Lower lobe of right lung (tissue), 2 donors: ENCODE measurements at regions not wholly inside any gene's neighbourhood (a gene's known extent, or its start where the extent isn't known, plus 50 kb on each side); places are given as distances from the start of the nearest gene placed in this dataset.
"Not testable (repeated sequence)": the region's sequence is repeated elsewhere in the genome, so short reads cannot be mapped to it uniquely, and the experiment has no call there.

Source experiments
- ATAC-seq, 2 donors: fragments of 200-7000 bp; cut with Tn5 transposase; one replicate each; pipeline ENCODE4 v1.9.1; 2020 to 2022; ENCODE audit warnings: mild to moderate bottlenecking in 2 of 2, moderate library complexity in 2 of 2
- DNase-seq: peaks from one replicate; pipeline ENCODE4 v3.0.0-alpha.2; 2020
- H3K27ac ChIP-seq: fragments of 200-600 bp; one replicate; pipeline ENCODE4 v1.8.0; 2022
- H3K27me3 ChIP-seq: fragments of 200-600 bp; one replicate; pipeline ENCODE4 v1.8.0; 2022; ENCODE audit warnings: low read depth
- H3K36me3 ChIP-seq: fragments of 200-600 bp; one replicate; pipeline ENCODE4 v1.8.0; 2022; ENCODE audit warnings: mild to moderate bottlenecking
- H3K4me1 ChIP-seq: fragments of 200-600 bp; one replicate; pipeline ENCODE4 v1.8.0; 2022
- H3K4me3 ChIP-seq: fragments of 200-600 bp; one replicate; pipeline ENCODE4 v1.8.0; 2022; ENCODE audit warnings: mild to moderate bottlenecking
- H3K9me3 ChIP-seq: fragments of 200-600 bp; one replicate; pipeline ENCODE4 v1.8.0; 2022
- intact Hi-C: fragments of 100-400 bp; cut with DNase I; formaldehyde crosslinking; loops from one replicate; pipeline ENCODE4 v1.11.0; 2022
- TF ChIP-seq, protein P1 (sequence below): fragments of 200-600 bp; IDR thresholded peaks from one replicate; pipeline ENCODE4 v1.8.0; 2022; ENCODE audit warnings: antibody characterized with exemption, mild to moderate bottlenecking
- donor health status: DM: no; HTN: yes; CAD: no; lungs with severe emphysema.

DNA sequence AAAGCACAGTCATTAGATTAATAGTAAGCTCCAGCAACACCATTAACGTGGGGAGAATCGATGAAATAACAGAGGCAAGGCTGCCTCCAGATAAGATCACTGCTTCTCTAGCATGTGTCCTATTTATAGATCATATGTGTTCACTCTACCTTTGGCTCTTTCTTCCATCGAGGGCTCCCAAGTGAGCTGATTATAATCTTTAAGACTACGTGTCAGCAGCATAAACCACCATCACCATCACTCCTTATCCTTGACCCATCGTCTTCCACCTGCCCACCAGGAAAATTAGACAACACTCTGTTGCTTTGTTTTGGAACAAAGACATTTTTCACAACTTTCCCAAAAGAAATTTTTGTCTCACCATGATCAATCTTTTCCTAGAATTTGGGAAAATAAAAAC, 71.2 kb upstream of the CARD11 start:
- Histone ChIP-seq H3K4me1 (no peaks in the 10 kb centered on the region), H3K27me3 (peaks cover 4% of the 10 kb centered on the region), H3K4me3 (no peak overlapping the region), H3K36me3 (no peaks in the 10 kb centered on the region), H3K9me3 (no peaks in the 10 kb centered on the region), H3K27ac (no peak overlapping the region)
- TF ChIP-seq, protein P1, sequence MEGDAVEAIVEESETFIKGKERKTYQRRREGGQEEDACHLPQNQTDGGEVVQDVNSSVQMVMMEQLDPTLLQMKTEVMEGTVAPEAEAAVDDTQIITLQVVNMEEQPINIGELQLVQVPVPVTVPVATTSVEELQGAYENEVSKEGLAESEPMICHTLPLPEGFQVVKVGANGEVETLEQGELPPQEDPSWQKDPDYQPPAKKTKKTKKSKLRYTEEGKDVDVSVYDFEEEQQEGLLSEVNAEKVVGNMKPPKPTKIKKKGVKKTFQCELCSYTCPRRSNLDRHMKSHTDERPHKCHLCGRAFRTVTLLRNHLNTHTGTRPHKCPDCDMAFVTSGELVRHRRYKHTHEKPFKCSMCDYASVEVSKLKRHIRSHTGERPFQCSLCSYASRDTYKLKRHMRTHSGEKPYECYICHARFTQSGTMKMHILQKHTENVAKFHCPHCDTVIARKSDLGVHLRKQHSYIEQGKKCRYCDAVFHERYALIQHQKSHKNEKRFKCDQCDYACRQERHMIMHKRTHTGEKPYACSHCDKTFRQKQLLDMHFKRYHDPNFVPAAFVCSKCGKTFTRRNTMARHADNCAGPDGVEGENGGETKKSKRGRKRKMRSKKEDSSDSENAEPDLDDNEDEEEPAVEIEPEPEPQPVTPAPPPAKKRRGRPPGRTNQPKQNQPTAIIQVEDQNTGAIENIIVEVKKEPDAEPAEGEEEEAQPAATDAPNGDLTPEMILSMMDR, result no peak
- DNase-seq (no peak), ATAC-seq (no peak)
- intact Hi-C loops, result no loop called here

DNA sequence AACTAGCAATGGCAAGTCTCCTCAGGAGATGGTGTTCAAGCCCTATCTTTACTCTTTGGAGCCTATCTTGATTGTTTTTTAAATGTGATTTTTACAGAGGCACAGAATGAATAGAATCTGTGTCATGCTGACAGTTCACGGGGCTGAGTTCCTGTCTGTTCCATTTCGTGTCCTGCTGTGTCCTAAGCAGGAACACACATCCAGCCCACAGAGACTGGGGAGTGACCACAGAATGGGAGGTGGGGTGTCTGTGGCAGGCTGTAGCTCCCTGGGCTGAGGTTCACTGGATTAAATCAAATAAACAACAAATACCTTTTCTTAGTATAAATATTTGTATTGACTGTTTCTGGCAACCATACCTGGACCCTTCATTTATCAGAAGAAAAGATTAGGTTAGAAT, 73.4 kb upstream of the CARD11 start:
- ATAC-seq (no peak), DNase-seq (no peak)
- TF ChIP-seq, protein P1, result no peak
- peaks cover 4% of the 10 kb centered on the region for H3K27me3 ChIP-seq
- no peak overlapping the region for H3K27ac ChIP-seq
- no peaks in the 10 kb centered on the region for H3K9me3 ChIP-seq
- no peak overlapping the region for H3K4me3 ChIP-seq
- H3K36me3 ChIP-seq, result no peaks in the 10 kb centered on the region
- H3K4me1 ChIP-seq, result no peaks in the 10 kb centered on the region
- intact Hi-C loops, result no loop called here

DNA sequence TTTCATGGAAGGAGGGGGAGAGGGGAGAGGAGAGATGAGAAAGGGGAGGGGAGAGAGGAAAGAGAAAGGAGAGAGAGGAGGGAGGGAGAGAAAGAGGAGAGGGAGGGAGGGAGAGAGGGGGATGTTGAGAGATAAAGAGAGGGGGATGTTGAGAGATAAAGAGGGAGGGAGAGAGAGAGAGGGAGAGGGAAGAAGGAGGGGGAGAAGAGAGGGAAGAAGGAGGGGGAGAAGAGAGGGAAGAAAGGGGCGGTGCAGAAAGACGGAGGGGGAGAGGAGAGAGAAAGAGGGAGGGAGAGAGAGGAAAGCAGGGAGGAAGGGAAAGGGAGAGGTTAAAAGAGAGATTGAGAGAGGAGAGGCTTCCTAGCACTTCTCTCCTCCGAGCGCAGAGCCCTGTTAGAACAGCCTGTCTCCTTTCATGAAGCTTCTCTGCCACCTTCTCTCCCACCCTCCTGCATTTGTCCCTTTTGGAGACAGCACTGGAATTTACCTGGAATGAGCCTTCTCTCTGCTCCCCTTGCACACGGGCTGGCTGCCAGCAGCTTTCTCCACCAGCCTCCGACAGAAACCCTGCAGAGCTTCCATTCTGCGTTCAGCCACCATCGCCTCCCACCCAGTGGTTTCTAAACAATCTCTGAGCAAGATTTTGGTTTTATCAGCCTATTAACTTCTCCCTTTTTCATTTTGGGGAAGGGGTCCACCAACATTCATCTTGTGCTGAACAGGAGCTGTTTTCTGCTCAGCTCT, 74.0 kb upstream of the CARD11 start:
- Histone ChIP-seq H3K27ac (no peak overlapping the region), H3K4me1 (no peaks in the 10 kb centered on the region), H3K27me3 (peaks cover 4% of the 10 kb centered on the region), H3K36me3 (no peaks in the 10 kb centered on the region), H3K4me3 (no peak overlapping the region), H3K9me3 (no peaks in the 10 kb centered on the region)
- intact Hi-C loops, result no loop called here
- DNase-seq (no peak), ATAC-seq (no peak)
- TF ChIP-seq, protein P1, result no peak

DNA sequence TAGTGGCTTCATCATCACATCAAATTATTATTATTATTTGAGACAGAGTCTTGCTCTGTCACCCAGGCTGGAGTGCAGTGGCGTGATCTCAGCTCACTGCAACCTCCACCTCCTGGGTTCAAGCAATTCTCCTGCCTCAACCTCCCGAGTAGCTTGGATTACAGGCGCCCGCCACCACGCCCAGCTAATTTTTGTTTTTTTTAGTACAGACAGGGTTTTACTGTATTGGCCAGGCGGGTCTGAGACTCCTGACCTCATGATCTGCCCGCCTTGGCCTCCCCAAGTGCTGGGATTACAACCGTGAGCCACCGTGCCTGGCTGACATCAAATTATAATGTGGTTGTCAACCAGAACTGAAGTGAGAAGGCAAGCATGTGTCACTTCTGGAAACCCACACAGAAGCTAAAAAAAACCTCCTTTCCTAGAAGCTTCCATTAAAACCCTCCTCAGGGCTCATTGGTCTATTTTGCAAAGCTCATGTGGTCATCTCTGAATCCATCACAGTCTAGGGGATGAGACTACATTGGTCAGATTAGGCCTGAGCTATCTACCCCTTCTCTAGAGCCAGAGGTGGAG, 75.8 kb upstream of the CARD11 start:
- intact Hi-C loops, DNase-seq, H3K36me3 ChIP-seq, ATAC-seq, H3K27me3 ChIP-seq, H3K4me1 ChIP-seq, H3K4me3 ChIP-seq, H3K27ac ChIP-seq, H3K9me3 ChIP-seq: not testable (repeated sequence)

DNA sequence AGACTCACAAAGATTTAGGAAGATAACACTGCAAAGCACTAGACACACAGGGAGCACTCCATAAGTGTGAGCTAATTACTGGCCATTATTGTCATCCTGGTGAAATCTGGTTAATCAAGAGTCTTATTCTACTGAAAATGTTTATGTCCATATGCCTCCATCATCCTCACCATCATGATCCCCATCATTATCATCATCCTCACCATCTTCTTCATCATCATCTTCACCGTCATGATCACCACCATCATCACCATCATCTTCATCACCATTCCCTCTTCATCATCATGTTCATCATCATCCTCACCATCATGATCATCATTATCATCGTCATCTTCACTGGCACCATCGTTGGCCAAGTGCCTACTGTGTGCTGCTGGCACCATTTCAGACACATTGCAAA, 76.3 kb upstream of the CARD11 start:
- peaks cover 4% of the 10 kb centered on the region for H3K27me3 ChIP-seq
- TF ChIP-seq, protein P1, result no peak
- intact Hi-C loops, result no loop called here
- no peak overlapping the region for H3K27ac ChIP-seq
- ATAC-seq (no peak), DNase-seq (no peak)
- H3K4me1 ChIP-seq, result no peaks in the 10 kb centered on the region
- no peaks in the 10 kb centered on the region for H3K36me3 ChIP-seq
- H3K9me3 ChIP-seq, result no peaks in the 10 kb centered on the region
- no peak overlapping the region for H3K4me3 ChIP-seq

DNA sequence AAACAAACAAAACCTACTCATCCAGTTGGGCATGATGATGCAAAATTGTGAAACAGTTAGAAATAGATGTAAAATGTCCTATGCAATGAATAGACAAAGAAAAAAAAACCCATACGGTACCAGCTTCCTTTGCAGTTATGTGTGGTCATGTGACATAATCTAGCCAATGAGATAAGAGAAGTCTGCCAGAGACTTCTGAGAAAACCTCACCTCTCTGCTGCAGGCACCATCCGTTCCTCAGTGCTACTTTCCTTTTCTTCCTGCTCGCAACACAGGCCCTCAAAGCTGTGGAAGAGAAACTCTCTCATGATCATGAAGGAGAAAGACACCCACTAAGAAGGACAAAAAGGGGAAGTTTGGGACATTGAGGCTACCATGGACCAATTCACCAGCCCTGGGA, 76.8 kb upstream of the CARD11 start:
- ATAC-seq, result no peak
- TF ChIP-seq, protein P1, result no peak
- no peak overlapping the region for H3K4me3 ChIP-seq

More for the DNA sequence above, 76.8 kb upstream of the CARD11 start:
- intact Hi-C loops, result no loop called here
- H3K9me3 ChIP-seq, result no peaks in the 10 kb centered on the region
- H3K4me1 ChIP-seq, result no peaks in the 10 kb centered on the region
- H3K36me3 ChIP-seq, result no peaks in the 10 kb centered on the region
- no peak overlapping the region for H3K27ac ChIP-seq
- DNase-seq, result no peak
- H3K27me3 ChIP-seq, result peaks cover 4% of the 10 kb centered on the region
